Adrenal gland (tissue), 9 donors: ENCODE measurements at regions not wholly inside any gene's neighbourhood (a gene's known extent, or its start where the extent isn't known, plus 50 kb on each side); places are given as distances from the start of the nearest gene placed in this dataset.

ENCODE experiments used
- DNase-seq, 7 donors: peaks; one replicate each; pipeline ENCODE4 v3.0.0-alpha.2; 2019 to 2020
- H3K27ac ChIP-seq, 5 donors: fragments of 200-600 bp; sonication (generic) in 4 of 5; 1 replicate in 3 of 5; 2 replicates in 2 of 5; pipeline versions ENCODE4 v1.5.1 to v1.8.0; 2016 to 2020; ENCODE audit warnings: mild to moderate bottlenecking in 1 of 5
- H3K27me3 ChIP-seq: fragments of 200-600 bp; 2 replicates; pipeline ENCODE4 v1.8.0; 2021
- H3K36me3 ChIP-seq, 2 donors: fragments of 200-600 bp; replicated peaks in 1 of 2; 1 replicate in 1 of 2; 2 replicates in 1 of 2; pipeline versions ENCODE4 v1.5.1 to v1.8.0; 2018 to 2022
- H3K4me1 ChIP-seq, 2 donors: fragments of 200-600 bp; replicated peaks in 1 of 2; 1 replicate in 1 of 2; 2 replicates in 1 of 2; pipeline versions ENCODE4 v1.5.1 to v1.8.0; 2018 to 2021
- H3K4me3 ChIP-seq, 4 donors: fragments of 200-600 bp; sonication (generic) in 3 of 4; one replicate each; pipeline ENCODE4 v1.5.1; 2016 to 2018
- H3K9me3 ChIP-seq, 3 donors: fragments of 200-600 bp; sonication (generic) in 1 of 3; replicated peaks in 1 of 3; 1 replicate in 2 of 3; 2 replicates in 1 of 3; pipeline versions ENCODE4 v1.5.1 to v1.8.0; 2016 to 2021
- POLR2A ChIP-seq, 2 donors: fragments of 450-650 bp; IDR thresholded peaks; one replicate each; pipeline ENCODE4 v1.6.1; 2017; ENCODE audit warnings: antibody characterized with exemption in 2 of 2, mild to moderate bottlenecking in 2 of 2, moderate library complexity in 1 of 2
- WGBS, 4 donors: extraction: QIAGEN DNeasy Blood & Tissue Kit in 2 of 4; methylation state at CpG; one replicate each; pipeline versions ENCODE4 v1.1.5 to v1.1.7; 2013 to 2017; 5-methylcytosine and 5-hydroxymethylcytosine counted together
- intact Hi-C, 2 donors: fragments of 100-400 bp; cut with DNase I; formaldehyde crosslinking; loops; one replicate each; pipeline versions ENCODE4 v1.14.1 to v1.15.0; 2022 to 2023
- TF ChIP-seq, protein P1 (sequence below), 6 experiments: fragments of 450-650 bp in 4 of 6; fragments of 200-600 bp in 2 of 6; sonication (generic) in 1 of 6; IDR thresholded peaks; 1 replicate in 5 of 6; 2 replicates in 1 of 6; pipeline versions ENCODE4 v1.5.1 to v1.8.0; 2016 to 2021; ENCODE audit warnings: antibody characterized with exemption in 6 of 6, mild to moderate bottlenecking in 2 of 6, moderate library complexity in 1 of 6
- donor health status: healthy with polysubstance abuse.
- donor health status: Bipolar disorder and iron deficiency.
- donor health status: DM: yes; HTN: yes; CAD: no.
- donor health status: DM: no; HTN: no; CAD: no.
- donor health status: DM: no; HTN: no; CAD: no.

- intact Hi-C loops: no loop called here
Measured at GRCh38 chr1:190852611-190853010, 374.9 kb upstream of the BRINP3 start.

GRCh38 chr1:190858140-190858539 lies 380.5 kb upstream of the BRINP3 start:
- no peak for DNase-seq
- H3K27ac ChIP-seq: no peak overlapping the region
- H3K27me3 ChIP-seq: no peaks in the 10 kb centered on the region
- no peak for TF ChIP-seq POLR2A (IDR thresholded peaks at IDR 0.05)
- TF ChIP-seq, protein P1, sequence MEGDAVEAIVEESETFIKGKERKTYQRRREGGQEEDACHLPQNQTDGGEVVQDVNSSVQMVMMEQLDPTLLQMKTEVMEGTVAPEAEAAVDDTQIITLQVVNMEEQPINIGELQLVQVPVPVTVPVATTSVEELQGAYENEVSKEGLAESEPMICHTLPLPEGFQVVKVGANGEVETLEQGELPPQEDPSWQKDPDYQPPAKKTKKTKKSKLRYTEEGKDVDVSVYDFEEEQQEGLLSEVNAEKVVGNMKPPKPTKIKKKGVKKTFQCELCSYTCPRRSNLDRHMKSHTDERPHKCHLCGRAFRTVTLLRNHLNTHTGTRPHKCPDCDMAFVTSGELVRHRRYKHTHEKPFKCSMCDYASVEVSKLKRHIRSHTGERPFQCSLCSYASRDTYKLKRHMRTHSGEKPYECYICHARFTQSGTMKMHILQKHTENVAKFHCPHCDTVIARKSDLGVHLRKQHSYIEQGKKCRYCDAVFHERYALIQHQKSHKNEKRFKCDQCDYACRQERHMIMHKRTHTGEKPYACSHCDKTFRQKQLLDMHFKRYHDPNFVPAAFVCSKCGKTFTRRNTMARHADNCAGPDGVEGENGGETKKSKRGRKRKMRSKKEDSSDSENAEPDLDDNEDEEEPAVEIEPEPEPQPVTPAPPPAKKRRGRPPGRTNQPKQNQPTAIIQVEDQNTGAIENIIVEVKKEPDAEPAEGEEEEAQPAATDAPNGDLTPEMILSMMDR (IDR thresholded peaks at IDR 0.05): no peak
- H3K4me1 ChIP-seq: no peaks in the 10 kb centered on the region
- H3K4me3 ChIP-seq: no peak overlapping the region
- H3K9me3 ChIP-seq: no peaks in the 10 kb centered on the region
- 73 to 87% (median 77%) methylated on average over 2 of the region's 2 CpGs for WGBS, 4 donors
- H3K36me3 ChIP-seq: no peaks in the 10 kb centered on the region
- intact Hi-C loops: no loop called here

More at GRCh38 chr1:190852611-190853010, 374.9 kb upstream of the BRINP3 start:
- 90 to 92% (median 90%) methylated on average over 2 of the region's 2 CpGs for WGBS, 4 donors
- DNase-seq: no peak
- TF ChIP-seq, protein P1 (IDR thresholded peaks at IDR 0.05): no peak
- no peak for TF ChIP-seq POLR2A (IDR thresholded peaks at IDR 0.05)
- Histone ChIP-seq H3K4me3 (no peak overlapping the region), H3K4me1 (no peaks in the 10 kb centered on the region), H3K9me3 (no peaks in the 10 kb centered on the region), H3K36me3 (no peaks in the 10 kb centered on the region), H3K27me3 (no peaks in the 10 kb centered on the region), H3K27ac (no peak overlapping the region)

- intact Hi-C loops: no loop called here
- DNase-seq: no peak
- WGBS, 4 donors: 37 to 82% (median 56%) methylated on average over 3 of the region's 3 CpGs
- Histone ChIP-seq H3K4me1 (no peaks in the 10 kb centered on the region), H3K4me3 (no peak overlapping the region), H3K27ac (no peak overlapping the region), H3K27me3 (no peaks in the 10 kb centered on the region), H3K36me3 (no peaks in the 10 kb centered on the region), H3K9me3 (no peaks in the 10 kb centered on the region)
- TF ChIP-seq POLR2A (IDR thresholded peaks at IDR 0.05): no peak
- TF ChIP-seq, protein P1 (IDR thresholded peaks at IDR 0.05): no peak
Measured at GRCh38 chr1:190864013-190864641, 386.5 kb upstream of the BRINP3 start.

DNA sequence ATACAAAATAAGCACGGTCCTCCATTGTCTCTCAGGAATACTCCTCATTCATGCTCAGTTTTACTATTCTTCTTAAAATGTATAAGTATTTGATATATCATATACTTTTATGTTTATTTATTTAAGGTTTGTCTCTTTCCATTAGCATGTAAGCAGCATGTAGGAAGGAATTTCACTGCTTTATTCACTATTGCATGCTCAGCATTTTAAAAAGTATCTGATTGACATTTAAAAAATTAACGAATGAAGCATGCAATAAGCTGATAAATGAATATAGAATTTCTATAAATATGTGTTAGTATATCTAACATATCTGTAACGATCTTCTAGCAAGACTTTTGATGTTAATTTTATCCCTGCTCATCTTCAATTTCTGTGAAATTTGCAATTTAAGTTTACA lies 402.7 kb upstream of the BRINP3 start:
- 62 to 72% (median 66%) methylated on average over 3 of the region's 3 CpGs for WGBS, 4 donors
- no peak for DNase-seq
- H3K4me1 ChIP-seq: no peaks in the 10 kb centered on the region
- intact Hi-C loops: no loop called here
- H3K27me3 ChIP-seq: no peaks in the 10 kb centered on the region
- no peaks in the 10 kb centered on the region for H3K9me3 ChIP-seq
- no peaks in the 10 kb centered on the region for H3K36me3 ChIP-seq
- H3K27ac ChIP-seq: no peak overlapping the region
- TF ChIP-seq POLR2A (IDR thresholded peaks at IDR 0.05): no peak
- TF ChIP-seq, protein P1 (IDR thresholded peaks at IDR 0.05): no peak
- H3K4me3 ChIP-seq: no peak overlapping the region
